GM23338 (cell line): ENCODE measurements at regions not wholly inside any gene's neighbourhood (a gene's known extent, or its start where the extent isn't known, plus 50 kb on each side); places are given as distances from the start of the nearest gene placed in this dataset.

ENCODE experiments used
- ATAC-seq: fragments of 200-7000 bp; cut with Tn5 transposase; 3 replicates; pipeline ENCODE4 v1.9.1; 2020
- DNase-seq: peaks from one replicate; pipeline ENCODE4 v3.0.0-alpha.2; 2015; ENCODE audit warnings: low spot score
- H2AFZ ChIP-seq: fragments of 200-600 bp; sonication (generic); 2 replicates; pipeline ENCODE4 v1.8.0; 2016; ENCODE audit warnings: antibody characterized with exemption, mild to moderate bottlenecking, moderate library complexity
- H3F3A ChIP-seq: fragments of 200-600 bp; sonication (generic); replicated peaks from 2 replicates; pipeline ENCODE4 v1.8.0; 2017; ENCODE audit warnings: antibody characterized with exemption, mixed run types, low read depth
- H3K27ac ChIP-seq: fragments of 200-600 bp; sonication (generic); 2 replicates; pipeline ENCODE4 v1.6.1; 2016; ENCODE audit warnings: low read depth
- H3K27me3 ChIP-seq: fragments of 200-600 bp; sonication (generic); 2 replicates; pipeline ENCODE4 v1.8.0; 2016; ENCODE audit warnings: mild to moderate bottlenecking, mixed run types, moderate library complexity; ENCODE audit not compliant: insufficient read depth
- H3K36me3 ChIP-seq: fragments of 200-600 bp; sonication (generic); 2 replicates; pipeline ENCODE4 v1.8.0; 2016; ENCODE audit warnings: mild to moderate bottlenecking; ENCODE audit not compliant: insufficient read depth
- H3K4me1 ChIP-seq: fragments of 200-600 bp; sonication (generic); 2 replicates; pipeline ENCODE4 v1.8.0; 2016; ENCODE audit warnings: mild to moderate bottlenecking, moderate library complexity; ENCODE audit not compliant: insufficient read depth
- H3K4me2 ChIP-seq: fragments of 200-600 bp; sonication (generic); 2 replicates; pipeline ENCODE4 v1.7.1; 2017; ENCODE audit warnings: mixed run types
- H3K4me3 ChIP-seq: fragments of 200-600 bp; sonication (generic); 2 replicates; pipeline ENCODE4 v1.6.1; 2016; ENCODE audit warnings: mixed run types
- H3K79me2 ChIP-seq: fragments of 200-600 bp; sonication (generic); replicated peaks from 2 replicates; pipeline ENCODE4 v1.8.0; 2017; ENCODE audit warnings: mild to moderate bottlenecking; ENCODE audit not compliant: insufficient read depth
- H3K9me2 ChIP-seq: fragments of 200-600 bp; sonication (generic); 2 replicates; pipeline ENCODE4 v1.8.0; 2017; ENCODE audit not compliant: insufficient read depth
- H4K20me1 ChIP-seq: fragments of 200-600 bp; sonication (generic); replicated peaks from 2 replicates; pipeline ENCODE4 v1.8.0; 2017; ENCODE audit warnings: mild to moderate bottlenecking; ENCODE audit not compliant: insufficient read depth
- H3K27ac Mint-ChIP-seq: 2 replicates; pipeline ENCODE4 v1.8.0; 2020; ENCODE audit warnings: inconsistent platforms, mild to moderate bottlenecking, moderate library complexity, mixed read lengths
- H3K27me3 Mint-ChIP-seq: 3 replicates; pipeline ENCODE4 v1.8.0; 2022; ENCODE audit warnings: low read depth, mild to moderate bottlenecking, moderate library complexity, mixed read lengths, inconsistent platforms; ENCODE audit not compliant: insufficient read depth, poor library complexity
- H3K36me3 Mint-ChIP-seq: 3 replicates; pipeline ENCODE4 v1.8.0; 2021; ENCODE audit warnings: low read depth, mild to moderate bottlenecking, inconsistent platforms, moderate library complexity, mixed read lengths
- H3K4me1 Mint-ChIP-seq: 3 replicates; pipeline ENCODE4 v1.8.0; 2020; ENCODE audit warnings: mild to moderate bottlenecking, inconsistent platforms, mixed read lengths
- H3K4me3 Mint-ChIP-seq: 3 replicates; pipeline ENCODE4 v1.8.0; 2021; ENCODE audit warnings: moderate library complexity, mild to moderate bottlenecking, inconsistent platforms, mixed read lengths
- H3K9me3 Mint-ChIP-seq: 3 replicates; pipeline ENCODE4 v1.8.0; 2020; ENCODE audit warnings: moderate library complexity, mild to moderate bottlenecking, inconsistent platforms, mixed read lengths
- CREB1 ChIP-seq: fragments of 250-450 bp; sonication (Bioruptor Pico); IDR thresholded peaks from 2 replicates; pipeline ENCODE4 v1.5.0; 2020; ENCODE audit warnings: low read depth, mild to moderate bottlenecking, moderate library complexity
- CTCF ChIP-seq, 2 experiments: fragments of 200-600 bp in 1 of 2; sonication (generic) in 1 of 2; conservative IDR thresholded peaks; 2 replicates each; pipeline versions ENCODE4 v1.5.1 to v1.6.1; 2016 to 2017; ENCODE audit warnings: antibody characterized with exemption in 2 of 2, low read depth in 2 of 2, mild to moderate bottlenecking in 2 of 2, moderate library complexity in 1 of 2
- ETS1 ChIP-seq: IDR thresholded peaks from 2 replicates; pipeline ENCODE4 v1.6.1; 2016; ENCODE audit warnings: antibody characterized with exemption
- EZH2 ChIP-seq: fragments of 200-600 bp; sonication (generic); IDR thresholded peaks from one replicate; pipeline ENCODE4 v1.8.0; 2017; ENCODE audit warnings: antibody characterized with exemption, mild to moderate bottlenecking, low read depth; ENCODE audit not compliant: unreplicated experiment
- JUNB ChIP-seq: IDR thresholded peaks from one replicate; pipeline ENCODE4 v1.6.1; 2016; ENCODE audit warnings: antibody characterized with exemption; ENCODE audit not compliant: unreplicated experiment
- NANOG ChIP-seq: IDR thresholded peaks from 2 replicates; pipeline ENCODE4 v1.6.1; 2016; ENCODE audit warnings: antibody characterized with exemption, borderline replicate concordance
- REST ChIP-seq: IDR thresholded peaks from one replicate; pipeline ENCODE4 v1.6.1; 2018; ENCODE audit warnings: antibody characterized with exemption; ENCODE audit not compliant: unreplicated experiment
- STAT1 ChIP-seq: IDR thresholded peaks from one replicate; pipeline ENCODE4 v1.6.1; 2016; ENCODE audit warnings: antibody characterized with exemption; ENCODE audit not compliant: unreplicated experiment
- ZNF114 ChIP-seq: fragments of 250-450 bp; sonication (Bioruptor Pico); IDR thresholded peaks from 2 replicates; pipeline ENCODE4 v1.5.0; 2020; ENCODE audit warnings: mild to moderate bottlenecking, moderate library complexity
- ZNF331 ChIP-seq: fragments of 250-450 bp; sonication (Bioruptor Pico); IDR thresholded peaks from 2 replicates; pipeline ENCODE4 v1.5.0; 2020; ENCODE audit warnings: low read depth, mild to moderate bottlenecking, moderate library complexity
- ZNF462 ChIP-seq: fragments of 250-450 bp; sonication (Bioruptor Pico); IDR thresholded peaks from 2 replicates; pipeline ENCODE4 v1.5.0; 2020; ENCODE audit warnings: mild to moderate bottlenecking, moderate library complexity

GRCh38 chr2:122703676-122704075 lies 948.2 kb downstream of the TSN start:
- DNase-seq (no peak), ATAC-seq (no peak)
- no peaks in the 10 kb centered on the region for H3K27me3 ChIP-seq
- no peak overlapping the region for H3K4me3 Mint-ChIP-seq
- H3K27me3 Mint-ChIP-seq, result peaks cover 3% of the 10 kb centered on the region
- H3K4me3 ChIP-seq, result no peak overlapping the region
- H3K4me1 ChIP-seq, result no peaks in the 10 kb centered on the region
- H3K79me2 ChIP-seq, result no peaks in the 10 kb centered on the region
- H3K9me2 ChIP-seq, result no peaks in the 10 kb centered on the region
- no peaks in the 10 kb centered on the region for H3K36me3 Mint-ChIP-seq
- H3K4me1 Mint-ChIP-seq, result peaks cover 2% of the 10 kb centered on the region; the same call in 1 of the 3 replicates
- no peaks in the 10 kb centered on the region for H3F3A ChIP-seq
- no peaks in the 10 kb centered on the region for H4K20me1 ChIP-seq
- TF ChIP-seq EZH2, result no peak
- no peak for TF ChIP-seq ZNF331 (CRISPR knock-in tag)
- no peak for TF ChIP-seq ETS1
- no peak for TF ChIP-seq STAT1
- no peak for TF ChIP-seq ZNF114 (CRISPR knock-in tag)
- no peak for TF ChIP-seq REST
- no peak for TF ChIP-seq ZNF462
- no peak for TF ChIP-seq JUNB
- TF ChIP-seq NANOG, result no peak
- TF ChIP-seq CTCF (conservative IDR thresholded peaks at IDR 0.05; ENCODE audit: low read depth in 2 of 2), result no peak
- no peak for TF ChIP-seq CREB1 (CRISPR knock-in tag)
- H3K36me3 ChIP-seq, result no peaks in the 10 kb centered on the region
- H2AFZ ChIP-seq, result no peak overlapping the region
- no peaks in the 10 kb centered on the region for H3K9me3 Mint-ChIP-seq
- no peak overlapping the region for H3K4me2 ChIP-seq
- no peak overlapping the region for H3K27ac Mint-ChIP-seq
- H3K27ac ChIP-seq, result no peak overlapping the region
